Caco-2 (cell line): ENCODE measurements at regions not wholly inside any gene's neighbourhood (a gene's known extent, or its start where the extent isn't known, plus 50 kb on each side); places are given as distances from the start of the nearest gene placed in this dataset.
"Not testable (repeated sequence)": the region's sequence is repeated elsewhere in the genome, so short reads cannot be mapped to it uniquely, and the experiment has no call there.

Source experiments
- BruUV-seq: library from RNA; stranded (reverse); fragments of 400-500 nt; replicated peaks from 2 replicates; lab custom pipeline; 2021; lab: Mats Ljungman, UMichigan
- CTCF ChIA-PET: fragments of 300-600 bp; sonication (Branson Sonifier 250); formaldehyde crosslinking; loops from one replicate; lab custom pipeline; 2022; ENCODE audit warnings: antibody characterized with exemption; lab: Charles Lee
- POLR2A ChIA-PET: fragments of 300-600 bp; sonication (Branson Sonifier 250); formaldehyde crosslinking; loops from one replicate; lab custom pipeline; 2022; ENCODE audit warnings: antibody characterized with exemption; lab: Charles Lee
- DNase-seq, 2 experiments: peaks; one replicate each; pipeline versions ENCODE4 v3.0.0 to v3.0.0-alpha.2; 2020 to 2022
- H3K27me3 ChIP-seq: replicated peaks from 2 replicates; pipeline ENCODE4 v1.6.0; 2011; ENCODE audit warnings: low read length; ENCODE audit not compliant: control insufficient read depth, insufficient read depth
- H3K36me3 ChIP-seq: 2 replicates; pipeline ENCODE4 v1.5.1; 2011; ENCODE audit warnings: low read length; ENCODE audit not compliant: control insufficient read depth, insufficient read depth
- H3K4me1 ChIP-seq: fragments of 250-450 bp; sonication (Bioruptor Pico); 2 replicates; pipeline ENCODE4 v1.5.1; 2020; ENCODE audit warnings: mild to moderate bottlenecking
- H3K4me3 ChIP-seq: 2 replicates; pipeline ENCODE4 v1.5.1; 2011; ENCODE audit warnings: low read depth, mild to moderate bottlenecking, control low read depth, low read length
- H3K9me3 ChIP-seq: fragments of 250-450 bp; sonication (Bioruptor Pico); 2 replicates; pipeline ENCODE4 v1.5.1; 2020; ENCODE audit warnings: mild to moderate bottlenecking, moderate library complexity
- H3K27ac Mint-ChIP-seq: one replicate; pipeline ENCODE4 v1.8.0; 2022; ENCODE audit warnings: mixed read lengths; ENCODE audit not compliant: unreplicated experiment
- H3K27me3 Mint-ChIP-seq: one replicate; pipeline ENCODE4 v1.8.0; 2022; ENCODE audit warnings: mixed read lengths; ENCODE audit not compliant: insufficient read depth, unreplicated experiment
- H3K36me3 Mint-ChIP-seq: one replicate; pipeline ENCODE4 v1.8.0; 2022; ENCODE audit warnings: mild to moderate bottlenecking, mixed read lengths; ENCODE audit not compliant: insufficient read depth, unreplicated experiment
- H3K4me1 Mint-ChIP-seq: one replicate; pipeline ENCODE4 v1.8.0; 2022; ENCODE audit warnings: low read depth, mixed read lengths; ENCODE audit not compliant: unreplicated experiment
- H3K4me3 Mint-ChIP-seq: one replicate; pipeline ENCODE4 v1.8.0; 2022; ENCODE audit warnings: mild to moderate bottlenecking, moderate library complexity, mixed read lengths; ENCODE audit not compliant: unreplicated experiment
- H3K9me3 Mint-ChIP-seq: one replicate; pipeline ENCODE4 v1.8.0; 2022; ENCODE audit warnings: mixed read lengths; ENCODE audit not compliant: unreplicated experiment
- CTCF ChIP-seq, 2 experiments: fragments of 200-600 bp in 1 of 2; IDR thresholded peaks; 1 replicate in 1 of 2; 2 replicates in 1 of 2; pipeline versions ENCODE4 v1.5.1 to v1.8.0; 2011 to 2022; ENCODE audit warnings: antibody characterized with exemption in 1 of 2, control low read depth in 1 of 2, inconsistent platforms in 1 of 2, low read depth in 1 of 2, low read length in 1 of 2, mild to moderate bottlenecking in 1 of 2, moderate library complexity in 1 of 2; ENCODE audit not compliant: insufficient read depth in 1 of 2, severe bottlenecking in 1 of 2, unreplicated experiment in 1 of 2
- intact Hi-C: fragments of 100-400 bp; cut with micrococcal nuclease; formaldehyde crosslinking; loops from one replicate; pipeline ENCODE4 v1.10.0; 2022; ENCODE audit not compliant: unreplicated experiment

- TF ChIP-seq CTCF (IDR thresholded peaks at IDR 0.05; ENCODE audit: insufficient read depth in 1 of 2, low read depth in 1 of 2, low read length in 1 of 2, severe bottlenecking in 1 of 2, unreplicated experiment in 1 of 2) = no peak
- peaks cover 14% of the 10 kb centered on the region for H3K4me1 Mint-ChIP-seq
- Histone ChIP-seq H3K4me3 (no peak overlapping the region), H3K27me3 (no peaks in the 10 kb centered on the region), H3K4me1 (peaks cover 37% of the 10 kb centered on the region), H3K9me3 (peaks cover 41% of the 10 kb centered on the region), H3K36me3 (no peaks in the 10 kb centered on the region; the same call in 1 of the 2 replicates)
- no peak for DNase-seq
- no peak overlapping the region for H3K4me3 Mint-ChIP-seq
- POLR2A ChIA-PET = no interaction called here
- BruUV-seq = no TSS peak
- CTCF ChIA-PET = no interaction called here
- H3K27ac Mint-ChIP-seq = peak overlapping the region; percentile 67
- no peaks in the 10 kb centered on the region for H3K27me3 Mint-ChIP-seq
- peaks cover 29% of the 10 kb centered on the region for H3K36me3 Mint-ChIP-seq
- H3K9me3 Mint-ChIP-seq = peaks cover 44% of the 10 kb centered on the region
- intact Hi-C loops = no loop called here
Observed at GRCh38 chr2:126049461-126049860, 606.5 kb upstream of the GYPC start.

GRCh38 chr2:126050991-126051736, 604.8 kb upstream of the GYPC start:
- H3K27me3 Mint-ChIP-seq = no peaks in the 10 kb centered on the region
- CTCF ChIA-PET = no interaction called here
- peaks cover 37% of the 10 kb centered on the region for H3K4me1 ChIP-seq
- H3K4me3 Mint-ChIP-seq = no peak overlapping the region
- no peak for DNase-seq
- H3K4me3 ChIP-seq = no peak overlapping the region
- peaks cover 36% of the 10 kb centered on the region for H3K36me3 Mint-ChIP-seq
- TSS peak; percentile 69 for BruUV-seq
- H3K4me1 Mint-ChIP-seq = peaks cover 14% of the 10 kb centered on the region
- peak overlapping the region; percentile 49 for H3K27ac Mint-ChIP-seq
- peaks cover 56% of the 10 kb centered on the region for H3K9me3 Mint-ChIP-seq
- intact Hi-C loops = loop anchor here (5.0 kb wide), 2 partner anchors 246 to 946 kb away; no protein-coding TSS in a partner anchor
- TF ChIP-seq CTCF (IDR thresholded peaks at IDR 0.05; ENCODE audit: insufficient read depth in 1 of 2, low read depth in 1 of 2, low read length in 1 of 2, severe bottlenecking in 1 of 2, unreplicated experiment in 1 of 2) = no peak
- H3K27me3 ChIP-seq = no peaks in the 10 kb centered on the region
- peaks cover 49% of the 10 kb centered on the region for H3K9me3 ChIP-seq
- no peaks in the 10 kb centered on the region; the same call in 1 of the 2 replicates for H3K36me3 ChIP-seq
- POLR2A ChIA-PET = no interaction called here

DNA sequence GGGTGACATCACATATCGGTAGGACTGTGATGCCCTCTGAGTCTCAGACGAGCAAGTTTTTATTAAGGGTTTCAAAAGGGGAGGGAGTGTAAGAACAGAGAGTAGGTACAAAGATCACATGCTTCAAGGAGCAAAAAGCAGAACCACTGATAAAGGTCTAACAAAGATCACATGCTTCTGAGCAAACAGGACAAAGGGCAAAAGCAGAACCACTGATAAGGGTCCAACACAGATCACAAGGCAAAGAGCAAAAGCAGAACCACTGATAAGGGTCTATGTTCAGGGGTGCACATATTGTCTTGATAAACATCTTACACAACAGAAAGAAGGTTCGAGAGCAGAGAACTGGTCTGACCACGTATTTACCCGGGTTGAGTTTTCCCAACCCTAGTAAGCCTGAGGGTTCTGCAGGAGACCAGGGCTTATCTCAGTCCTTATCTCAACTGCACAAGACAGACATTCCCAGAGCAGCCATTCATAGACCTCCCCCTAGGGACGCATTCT, 604.2 kb upstream of the GYPC start:
- H3K4me3 ChIP-seq = not testable (repeated sequence)

More for the DNA sequence above, 604.2 kb upstream of the GYPC start:
- intact Hi-C loops = loop anchor here (5.0 kb wide), 2 partner anchors 246 to 946 kb away; no protein-coding TSS in a partner anchor
- H3K27ac Mint-ChIP-seq = peak overlapping the region; percentile 49
- H3K27me3 ChIP-seq, H3K36me3 ChIP-seq, BruUV-seq, H3K4me3 Mint-ChIP-seq, POLR2A ChIA-PET, CTCF ChIA-PET, H3K27me3 Mint-ChIP-seq: not testable (repeated sequence)
- H3K9me3 Mint-ChIP-seq = peaks cover 62% of the 10 kb centered on the region
- peaks cover 39% of the 10 kb centered on the region for H3K36me3 Mint-ChIP-seq
- Histone ChIP-seq H3K9me3 (peaks cover 55% of the 10 kb centered on the region), H3K4me1 (peaks cover 37% of the 10 kb centered on the region)
- peaks cover 14% of the 10 kb centered on the region for H3K4me1 Mint-ChIP-seq
- peak; percentile 81 to 84 for DNase-seq
